Activated T-helper 17 cell treated with anti-CD3 and anti-CD28 coated beads, Interleukin-2, amount 50 U/mL, for 72 hours (primary cell): ENCODE measurements at regions not wholly inside any gene's neighbourhood (a gene's known extent, or its start where the extent isn't known, plus 50 kb on each side); places are given as distances from the start of the nearest gene placed in this dataset.
"Not testable (repeated sequence)": the region's sequence is repeated elsewhere in the genome, so short reads cannot be mapped to it uniquely, and the experiment has no call there.

Experiments used
- ATAC-seq: fragments of 150-1000 bp; cut with Tn5 transposase; replicated peaks from 2 replicates; pipeline ENCODE4 v1.10.0; 2021; ENCODE audit warnings: mild to moderate bottlenecking, moderate library complexity
- H3K27ac Mint-ChIP-seq: one replicate; pipeline ENCODE4 v1.8.0; 2022; ENCODE audit warnings: mixed read lengths
- H3K27me3 Mint-ChIP-seq: one replicate; pipeline ENCODE4 v1.8.0; 2022; ENCODE audit warnings: mixed read lengths
- H3K36me3 Mint-ChIP-seq: one replicate; pipeline ENCODE4 v1.8.0; 2022; ENCODE audit warnings: low read depth, mild to moderate bottlenecking, mixed read lengths
- H3K4me1 Mint-ChIP-seq: one replicate; pipeline ENCODE4 v1.8.0; 2022; ENCODE audit warnings: mixed read lengths
- H3K4me3 Mint-ChIP-seq: one replicate; pipeline ENCODE4 v1.8.0; 2022; ENCODE audit warnings: mild to moderate bottlenecking, mixed read lengths
- H3K9me3 Mint-ChIP-seq: one replicate; pipeline ENCODE4 v1.8.0; 2022; ENCODE audit warnings: mixed read lengths

DNA sequence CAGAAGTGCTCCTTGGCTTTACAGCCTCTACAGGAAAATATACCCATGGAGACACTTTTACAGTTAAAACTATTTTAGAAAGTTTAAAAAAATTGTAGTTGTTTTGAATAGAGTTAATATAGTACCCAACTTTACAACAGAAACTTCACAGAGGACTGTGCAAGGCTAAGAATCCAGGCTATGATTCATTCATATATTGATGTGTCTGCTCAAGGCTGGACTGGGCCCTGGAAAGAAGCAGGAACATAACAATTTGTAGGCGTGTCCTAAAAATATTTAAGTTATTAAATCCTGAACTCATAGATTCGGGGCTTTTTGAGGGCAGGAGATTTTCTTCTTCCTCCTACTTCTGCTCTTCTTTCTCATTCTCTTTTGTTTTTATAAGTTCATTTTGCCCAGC, 291.5 kb upstream of the CCDC179 start:
- Mint-ChIP-seq H3K9me3 (no peaks in the 10 kb centered on the region), H3K4me3 (no peak overlapping the region), H3K4me1 (no peaks in the 10 kb centered on the region), H3K27me3 (no peaks in the 10 kb centered on the region), H3K36me3 (no peaks in the 10 kb centered on the region), H3K27ac (no peak overlapping the region)
- no peak for ATAC-seq

DNA sequence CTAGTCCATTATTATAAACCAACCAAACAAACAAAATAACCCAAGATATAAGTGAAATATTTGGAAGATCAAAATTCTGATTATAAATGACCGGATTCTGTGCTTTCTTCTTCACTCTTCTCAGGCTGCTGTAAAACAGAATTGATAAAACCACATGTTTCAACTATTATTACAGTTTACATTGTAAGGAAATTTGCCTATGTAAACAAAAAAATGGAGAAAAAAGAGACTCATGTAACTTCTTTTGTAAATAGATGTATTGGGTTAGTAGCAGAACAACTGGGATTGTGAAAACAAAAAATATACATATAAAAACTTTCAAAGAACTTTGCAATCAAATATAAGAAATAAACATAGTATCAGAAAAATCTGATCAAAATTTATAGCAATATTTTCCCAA, 295.2 kb upstream of the CCDC179 start:
- Mint-ChIP-seq H3K36me3 (no peaks in the 10 kb centered on the region), H3K4me1 (no peaks in the 10 kb centered on the region), H3K27ac (no peak overlapping the region), H3K27me3 (no peaks in the 10 kb centered on the region), H3K4me3 (no peak overlapping the region), H3K9me3 (no peaks in the 10 kb centered on the region)
- ATAC-seq = no peak

DNA sequence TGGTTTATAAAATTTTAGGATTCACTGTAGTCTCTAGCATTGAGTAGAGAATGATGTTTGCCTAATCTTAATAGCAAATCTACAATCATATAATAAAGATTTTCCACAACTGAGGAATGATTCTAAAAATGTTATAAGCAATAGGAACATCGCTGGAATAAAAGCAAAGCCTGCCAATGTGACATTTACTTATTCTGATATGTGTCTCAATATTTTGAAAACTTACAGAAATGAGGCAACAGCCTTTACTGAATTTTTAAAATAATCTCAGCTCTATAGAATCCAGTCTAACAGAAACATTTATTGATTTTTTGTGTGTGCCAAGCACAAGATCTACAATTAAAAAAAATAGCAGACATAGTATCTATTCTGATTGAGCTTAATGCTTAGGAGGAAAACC, 303.7 kb upstream of the CCDC179 start:
- Mint-ChIP-seq H3K4me1 (no peaks in the 10 kb centered on the region), H3K9me3 (peaks cover 5% of the 10 kb centered on the region), H3K27me3 (no peaks in the 10 kb centered on the region), H3K27ac (no peak overlapping the region), H3K36me3 (no peaks in the 10 kb centered on the region), H3K4me3 (no peak overlapping the region)
- no peak for ATAC-seq

DNA sequence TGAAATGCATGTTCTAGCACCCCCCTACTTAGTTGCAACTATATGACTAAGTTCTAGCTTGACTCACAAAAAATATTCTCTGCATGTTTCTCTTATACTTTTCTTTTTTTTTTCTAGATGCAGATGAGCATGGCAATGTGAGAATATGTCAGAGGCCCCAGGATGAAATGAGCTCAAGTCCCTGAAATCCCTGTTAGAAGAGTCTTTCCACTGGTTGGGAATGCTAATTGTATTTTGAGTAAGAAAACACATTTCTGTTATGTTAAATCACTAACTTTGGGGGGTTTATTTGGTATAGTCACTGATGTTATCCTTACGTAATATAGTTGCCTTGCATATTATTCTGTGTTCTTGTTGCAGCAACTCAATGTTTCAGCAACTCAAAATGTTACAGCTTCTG, 306.1 kb upstream of the CCDC179 start:
- no peak for ATAC-seq
- Mint-ChIP-seq H3K36me3 (no peaks in the 10 kb centered on the region), H3K27ac (no peak overlapping the region), H3K27me3 (no peaks in the 10 kb centered on the region), H3K4me1 (no peaks in the 10 kb centered on the region), H3K9me3 (peaks cover 5% of the 10 kb centered on the region), H3K4me3 (no peak overlapping the region)

DNA sequence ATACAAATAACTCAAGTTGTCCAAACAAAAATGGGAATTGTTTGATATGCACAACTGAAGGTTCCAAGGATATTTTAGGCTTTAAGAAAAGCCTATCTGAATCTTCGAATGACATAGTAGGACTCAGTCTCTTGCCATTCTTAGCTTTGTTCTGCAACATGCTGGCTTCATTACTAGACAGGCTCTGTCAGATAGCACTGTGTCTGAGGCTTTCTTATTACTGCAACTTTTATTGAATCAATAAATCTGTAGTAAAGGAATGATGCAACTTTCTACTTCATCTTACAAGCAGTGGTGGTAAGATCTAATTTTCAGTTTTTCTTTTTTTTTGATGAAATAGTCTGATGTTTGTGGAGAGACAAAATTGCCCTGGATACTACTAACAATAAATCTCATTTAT, 319.3 kb upstream of the CCDC179 start:
- Mint-ChIP-seq H3K4me1 (no peaks in the 10 kb centered on the region), H3K36me3 (no peaks in the 10 kb centered on the region), H3K27me3 (no peaks in the 10 kb centered on the region), H3K9me3 (no peaks in the 10 kb centered on the region), H3K27ac (no peak overlapping the region), H3K4me3 (no peak overlapping the region)
- ATAC-seq = no peak

GRCh38 chr11:23181022-23181807, 320.9 kb upstream of the CCDC179 start:
- Mint-ChIP-seq H3K27me3 (no peaks in the 10 kb centered on the region), H3K27ac (no peak overlapping the region), H3K4me1 (no peaks in the 10 kb centered on the region), H3K9me3 (no peaks in the 10 kb centered on the region), H3K4me3 (no peak overlapping the region), H3K36me3 (no peaks in the 10 kb centered on the region)
- no peak for ATAC-seq

DNA sequence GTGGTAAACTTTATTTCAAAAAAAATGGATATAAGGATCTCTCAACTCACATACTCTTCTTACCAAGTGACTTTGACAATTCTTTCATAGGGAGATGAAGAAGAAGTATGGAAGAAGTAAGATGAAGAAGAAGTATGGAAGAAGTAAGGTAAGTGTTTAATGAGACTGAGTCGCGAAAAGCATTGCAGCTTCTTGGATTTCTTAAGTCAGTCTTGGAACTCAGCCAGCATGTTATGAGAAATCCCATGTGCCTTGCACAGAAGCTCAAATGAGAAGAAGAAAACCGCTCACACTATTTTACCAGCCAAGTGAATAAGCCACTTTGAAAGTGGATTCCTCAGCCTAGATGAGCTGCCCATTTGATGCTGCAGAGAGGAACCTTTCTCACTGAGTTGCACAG, 332.0 kb upstream of the CCDC179 start:
- ATAC-seq = no peak
- Mint-ChIP-seq H3K27ac (no peak overlapping the region), H3K9me3 (no peaks in the 10 kb centered on the region)

GRCh38 chr11:23201936-23202522, 341.8 kb upstream of the CCDC179 start:
- H3K27me3 Mint-ChIP-seq = no peaks in the 10 kb centered on the region
- ATAC-seq = no peak
- H3K27ac Mint-ChIP-seq = no peak overlapping the region

More for the DNA sequence above, 332.0 kb upstream of the CCDC179 start:
- Mint-ChIP-seq H3K36me3 (no peaks in the 10 kb centered on the region), H3K4me3 (no peak overlapping the region), H3K27me3 (no peaks in the 10 kb centered on the region), H3K4me1 (no peaks in the 10 kb centered on the region)

GRCh38 chr11:23202611-23203010, 342.3 kb upstream of the CCDC179 start:
- ATAC-seq = no peak
- no peak overlapping the region for H3K27ac Mint-ChIP-seq
- H3K36me3 Mint-ChIP-seq = no peaks in the 10 kb centered on the region
- H3K27me3 Mint-ChIP-seq = no peaks in the 10 kb centered on the region
- H3K4me1 Mint-ChIP-seq = no peaks in the 10 kb centered on the region
- peaks cover 15% of the 10 kb centered on the region for H3K9me3 Mint-ChIP-seq
- H3K4me3 Mint-ChIP-seq = no peak overlapping the region

More at GRCh38 chr11:23201936-23202522, 341.8 kb upstream of the CCDC179 start:
- H3K4me3 Mint-ChIP-seq = no peak overlapping the region
- H3K4me1 Mint-ChIP-seq = no peaks in the 10 kb centered on the region
- no peaks in the 10 kb centered on the region for H3K36me3 Mint-ChIP-seq
- H3K9me3 Mint-ChIP-seq = peaks cover 16% of the 10 kb centered on the region

DNA sequence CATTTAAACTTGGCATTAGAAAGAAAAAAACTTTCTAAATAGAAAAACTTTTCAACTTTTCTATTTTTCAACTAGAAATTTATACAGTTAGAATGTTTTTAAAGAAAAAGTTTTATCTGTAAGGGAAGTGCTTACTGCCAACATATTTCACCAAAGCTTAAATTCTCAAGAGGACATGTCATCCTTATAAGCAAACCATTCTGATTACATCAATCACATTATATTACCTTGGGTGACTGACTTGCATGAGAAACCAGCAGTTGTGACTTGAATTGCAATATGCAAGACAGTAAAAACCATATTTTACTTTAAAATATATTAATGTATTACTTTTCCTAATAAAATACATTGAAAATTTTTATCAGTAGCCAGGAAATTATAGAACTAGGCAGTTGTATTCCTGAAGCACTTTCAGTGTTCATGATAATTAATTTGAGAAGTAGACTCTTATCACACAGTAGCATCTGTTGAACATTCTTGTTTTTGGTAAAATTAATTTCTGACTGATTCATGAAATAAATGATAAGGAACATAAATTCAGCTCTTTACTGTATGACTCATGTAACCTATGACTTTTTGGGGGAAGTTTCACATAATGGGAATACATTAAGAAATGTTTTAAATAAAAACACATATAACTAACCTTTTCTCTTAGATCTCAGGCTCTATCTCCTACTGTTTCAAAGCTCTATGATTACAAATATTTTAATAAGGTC, 345.0 kb upstream of the CCDC179 start:
- no peaks in the 10 kb centered on the region for H3K36me3 Mint-ChIP-seq
- no peak overlapping the region for H3K27ac Mint-ChIP-seq
- ATAC-seq = no peak
- H3K4me1 Mint-ChIP-seq = no peaks in the 10 kb centered on the region
- H3K27me3 Mint-ChIP-seq = no peaks in the 10 kb centered on the region
- peaks cover 8% of the 10 kb centered on the region for H3K9me3 Mint-ChIP-seq
- no peak overlapping the region for H3K4me3 Mint-ChIP-seq

- ATAC-seq = no peak
- no peaks in the 10 kb centered on the region for H3K27me3 Mint-ChIP-seq
- H3K27ac Mint-ChIP-seq = no peak overlapping the region
- peaks cover 5% of the 10 kb centered on the region for H3K9me3 Mint-ChIP-seq
- no peaks in the 10 kb centered on the region for H3K36me3 Mint-ChIP-seq
- H3K4me3 Mint-ChIP-seq = no peak overlapping the region
- H3K4me1 Mint-ChIP-seq = no peaks in the 10 kb centered on the region
Observed at GRCh38 chr11:23206741-23207336, 346.6 kb upstream of the CCDC179 start.

GRCh38 chr11:23211221-23211620, 350.9 kb upstream of the CCDC179 start:
- H3K36me3 Mint-ChIP-seq = no peaks in the 10 kb centered on the region
- H3K4me3 Mint-ChIP-seq = no peak overlapping the region

DNA sequence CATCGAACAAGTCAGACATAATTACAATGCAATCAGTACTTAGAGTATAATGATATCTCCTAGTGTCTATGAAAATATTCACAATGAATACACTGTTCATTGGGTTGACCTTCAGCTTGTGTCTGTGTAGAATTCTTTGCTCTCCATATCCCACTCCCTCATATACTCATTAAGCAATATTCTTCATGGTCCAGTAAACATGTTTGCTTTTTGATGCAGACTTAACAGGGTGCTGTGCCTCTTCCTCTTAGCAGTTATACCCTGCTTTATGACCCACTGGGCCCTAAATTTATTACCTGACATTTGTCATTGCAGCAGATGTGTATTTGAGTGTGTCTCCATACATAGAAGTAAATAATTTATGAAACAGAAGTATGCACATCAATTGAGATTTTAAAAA, 352.5 kb upstream of the CCDC179 start:
- Mint-ChIP-seq H3K9me3 (peaks cover 11% of the 10 kb centered on the region), H3K36me3 (no peaks in the 10 kb centered on the region), H3K27ac (no peak overlapping the region), H3K4me1 (no peaks in the 10 kb centered on the region), H3K4me3 (no peak overlapping the region), H3K27me3 (no peaks in the 10 kb centered on the region)
- ATAC-seq = no peak

More at GRCh38 chr11:23211221-23211620, 350.9 kb upstream of the CCDC179 start:
- Mint-ChIP-seq H3K27me3 (no peaks in the 10 kb centered on the region), H3K27ac (no peak overlapping the region), H3K9me3 (peaks cover 7% of the 10 kb centered on the region), H3K4me1 (no peaks in the 10 kb centered on the region)
- no peak for ATAC-seq

GRCh38 chr11:23217072-23217471, 356.8 kb upstream of the CCDC179 start:
- Mint-ChIP-seq H3K36me3 (no peaks in the 10 kb centered on the region), H3K4me1 (no peaks in the 10 kb centered on the region), H3K27me3 (no peaks in the 10 kb centered on the region), H3K4me3 (no peak overlapping the region), H3K27ac (no peak overlapping the region), H3K9me3 (peaks cover 18% of the 10 kb centered on the region)
- ATAC-seq = no peak

DNA sequence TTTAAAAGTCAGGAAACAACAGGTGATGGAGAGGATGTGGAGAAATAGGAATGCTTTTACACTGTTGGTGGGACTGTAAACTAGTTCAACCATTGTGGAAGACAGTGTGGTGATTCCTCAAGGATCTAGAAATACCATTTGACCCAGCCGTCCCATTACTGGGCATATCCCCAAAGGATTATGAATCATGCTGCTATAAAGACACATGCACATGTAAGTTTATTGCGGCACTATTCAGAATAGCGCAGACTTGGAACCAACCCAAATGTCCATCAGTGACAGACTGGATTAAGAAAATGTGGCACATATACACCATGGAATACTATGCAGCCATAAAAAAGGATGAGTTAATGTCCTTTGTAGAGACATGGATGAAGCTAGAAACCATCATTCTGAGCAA, 359.8 kb upstream of the CCDC179 start:
- H3K27me3 Mint-ChIP-seq, H3K4me1 Mint-ChIP-seq, H3K4me3 Mint-ChIP-seq, ATAC-seq, H3K27ac Mint-ChIP-seq, H3K36me3 Mint-ChIP-seq: not testable (repeated sequence)
- peaks cover 18% of the 10 kb centered on the region for H3K9me3 Mint-ChIP-seq
